ENCODE measurements at regions not wholly inside any gene's neighbourhood (a gene's known extent, or its start where the extent isn't known, plus 50 kb on each side); places are given as distances from the start of the nearest gene placed in this dataset.
"Not testable (repeated sequence)": the region's sequence is repeated elsewhere in the genome, so short reads cannot be mapped to it uniquely, and the experiment has no call there.

- H3K4me3 ChIP-seq (ENCODE audit: low read depth in 2 of 2, low read length in 1 of 2): no peak overlapping the region
- H3K9me3 ChIP-seq: no peaks in the 10 kb centered on the region
- no peak for DNase-seq
- H3K79me2 ChIP-seq (ENCODE audit: insufficient read depth): no peaks in the 10 kb centered on the region
- H3K9ac ChIP-seq: no peak overlapping the region
- no peaks in the 10 kb centered on the region for H3K36me3 ChIP-seq (replicated peaks in 1 of 2; ENCODE audit: control insufficient read depth in 1 of 2, insufficient read depth in 2 of 2, low read length in 1 of 2)
- no peaks in the 10 kb centered on the region for H3K27me3 ChIP-seq (ENCODE audit: insufficient read depth)
- 0 out of 2 replicates have a peak overlapping the region, but pooled peaks have one; percentile 2 for H3K4me2 ChIP-seq
- H3K4me1 ChIP-seq (ENCODE audit: control insufficient read depth in 1 of 2, insufficient read depth in 2 of 2, low read depth in 1 of 2, low read length in 1 of 2): peaks cover 0 to 28% of the 10 kb centered on the region in 2 experiments; a peak in 3 of 4 replicates
- no peaks in the 10 kb centered on the region for H3K9me2 ChIP-seq
- CTCF ChIA-PET: interaction anchor here (1.8 kb wide), 1 partner anchor 19 kb away, joined by 6 read pairs; no protein-coding TSS in a partner anchor
- H3K27ac ChIP-seq (ENCODE audit: low read depth in 2 of 2, low read length in 1 of 2): peak overlapping the region in 1 of 2 experiments; percentile 64; a peak in 2 of 4 replicates
- H4K20me1 ChIP-seq (ENCODE audit: insufficient read depth): no peaks in the 10 kb centered on the region
- WGBS (ENCODE audit: low lambda C conversion rate): 21% methylated on average over 3 of the region's 3 CpGs
- peaks cover 28% of the 10 kb centered on the region for H3F3A ChIP-seq (replicated peaks; ENCODE audit: insufficient read depth)
- no peak for TF ChIP-seq ELF1 (IDR thresholded peaks at IDR 0.05)
- no peak for TF ChIP-seq SMC3 (IDR thresholded peaks at IDR 0.05; ENCODE audit: low read depth, low read length)
- TF ChIP-seq FOXM1 (IDR thresholded peaks at IDR 0.05; ENCODE audit: low read depth): no peak
- no peak for TF ChIP-seq JUND (IDR thresholded peaks at IDR 0.05)
- no peak for TF ChIP-seq RCOR1 (IDR thresholded peaks at IDR 0.05; ENCODE audit: low read length)
- TF ChIP-seq FOXJ3 (CRISPR knock-in tag; IDR thresholded peaks at IDR 0.05): no peak
- TF ChIP-seq REST (IDR thresholded peaks at IDR 0.05; ENCODE audit: low read depth, low read length): no peak
- TF ChIP-seq RAD21 (IDR thresholded peaks at IDR 0.05; ENCODE audit: low read length): no peak
- TF ChIP-seq RXRA (IDR thresholded peaks at IDR 0.05; ENCODE audit: borderline replicate concordance, low read depth): no peak
- no peak for TF ChIP-seq GATA2 (CRISPR knock-in tag; IDR thresholded peaks at IDR 0.05)
- TF ChIP-seq MAX (IDR thresholded peaks at IDR 0.05; ENCODE audit: low read depth): no peak
- TF ChIP-seq NFIC (IDR thresholded peaks at IDR 0.05; ENCODE audit: borderline replicate concordance): no peak
- TF ChIP-seq RFX5 (IDR thresholded peaks at IDR 0.05; ENCODE audit: low read length): no peak
- no peak overlapping the region for H2AFZ ChIP-seq (ENCODE audit: low read depth)
- POLR2A ChIA-PET: no interaction called here
Measured at GRCh38 chr14:30195941-30196340, 268.3 kb upstream of the PRKD1 start.

GRCh38 chr14:30196861-30197260 is 269.2 kb upstream of the PRKD1 start:
- POLR2A ChIA-PET: no interaction called here
- H3K79me2 ChIP-seq (ENCODE audit: insufficient read depth): no peaks in the 10 kb centered on the region
- no peaks in the 10 kb centered on the region for H3K9me2 ChIP-seq
- no peaks in the 10 kb centered on the region for H3K36me3 ChIP-seq (replicated peaks in 1 of 2; ENCODE audit: control insufficient read depth in 1 of 2, insufficient read depth in 2 of 2, low read length in 1 of 2)
- H3K9ac ChIP-seq: no peak overlapping the region
- 45% methylated on average over 2 of the region's 2 CpGs for WGBS (ENCODE audit: low lambda C conversion rate)
- no peak for TF ChIP-seq POLR2AphosphoS5 (IDR thresholded peaks at IDR 0.05; ENCODE audit: low read depth, low read length)
- TF ChIP-seq USF1 (IDR thresholded peaks at IDR 0.05; ENCODE audit: borderline replicate concordance, low read depth): no peak
- no peak for TF ChIP-seq YY1 (IDR thresholded peaks at IDR 0.05; ENCODE audit: low read depth)
- no peak for TF ChIP-seq EP300 (IDR thresholded peaks at IDR 0.05; ENCODE audit: borderline replicate concordance in 1 of 2, low read depth in 1 of 2, low read length in 1 of 2)
- no peak for TF ChIP-seq EZH2phosphoT487 (IDR thresholded peaks at IDR 0.05; ENCODE audit: borderline replicate concordance, low read depth)
- no peak for TF ChIP-seq MXI1 (IDR thresholded peaks at IDR 0.05; ENCODE audit: low read depth, low read length)
- H3F3A ChIP-seq (replicated peaks; ENCODE audit: insufficient read depth): peaks cover 28% of the 10 kb centered on the region
- CTCF ChIA-PET: interaction anchor here (1.8 kb wide), 1 partner anchor 18 kb away, joined by 6 read pairs; no protein-coding TSS in a partner anchor
- H3K27ac ChIP-seq (ENCODE audit: low read depth in 2 of 2, low read length in 1 of 2): no peak overlapping the region
- H4K20me1 ChIP-seq (ENCODE audit: insufficient read depth): no peaks in the 10 kb centered on the region
- no peaks in the 10 kb centered on the region for H3K9me3 ChIP-seq
- H3K4me1 ChIP-seq (ENCODE audit: control insufficient read depth in 1 of 2, insufficient read depth in 2 of 2, low read depth in 1 of 2, low read length in 1 of 2): peaks cover 0 to 28% of the 10 kb centered on the region in 2 experiments; a peak in 3 of 4 replicates
- H3K4me3 ChIP-seq (ENCODE audit: low read depth in 2 of 2, low read length in 1 of 2): no peak overlapping the region
- H3K4me2 ChIP-seq: no peak overlapping the region
- no peaks in the 10 kb centered on the region for H3K27me3 ChIP-seq (ENCODE audit: insufficient read depth)
- no peak overlapping the region for H2AFZ ChIP-seq (ENCODE audit: low read depth)
- no peak for DNase-seq

- H3K36me3 ChIP-seq (replicated peaks in 1 of 2; ENCODE audit: control insufficient read depth in 1 of 2, insufficient read depth in 2 of 2, low read length in 1 of 2); H3K27me3 ChIP-seq (ENCODE audit: insufficient read depth); DNase-seq; H2AFZ ChIP-seq (ENCODE audit: low read depth); H3K4me3 ChIP-seq (ENCODE audit: low read depth in 2 of 2, low read length in 1 of 2); H4K20me1 ChIP-seq (ENCODE audit: insufficient read depth); H3K79me2 ChIP-seq (ENCODE audit: insufficient read depth); H3K4me2 ChIP-seq; POLR2A ChIA-PET; H3K9ac ChIP-seq; CTCF ChIA-PET; H3K9me3 ChIP-seq; H3K9me2 ChIP-seq; H3K27ac ChIP-seq (ENCODE audit: low read depth in 2 of 2, low read length in 1 of 2): not testable (repeated sequence)
- Histone ChIP-seq H3K4me1 (ENCODE audit: control insufficient read depth in 1 of 2, insufficient read depth in 2 of 2, low read depth in 1 of 2, low read length in 1 of 2) (peaks cover 0 to 23% of the 10 kb centered on the region in 2 experiments; a peak in 3 of 4 replicates), H3F3A (replicated peaks; ENCODE audit: insufficient read depth) (peaks cover 19% of the 10 kb centered on the region)
- WGBS (ENCODE audit: low lambda C conversion rate): 43% methylated on average over 3 of the region's 3 CpGs
Measured at GRCh38 chr14:30198720-30199119, 271.1 kb upstream of the PRKD1 start.

All from SK-N-SH (cell line).